Spinal cord (tissue), 9 donors: ENCODE measurements at regions not wholly inside any gene's neighbourhood (a gene's known extent, or its start where the extent isn't known, plus 50 kb on each side); places are given as distances from the start of the nearest gene placed in this dataset.

Source experiments
- DNase-seq, 6 donors: peaks; one replicate each; pipeline versions ENCODE4 v3.0.0 to v3.0.0-alpha.2; 2013 to 2015; ENCODE audit warnings: low spot score in 6 of 6, low read depth in 4 of 6
- H3K27ac ChIP-seq: one replicate; pipeline ENCODE4 v1.5.1; 2013; ENCODE audit warnings: low read depth, low read length, control low read depth
- H3K27me3 ChIP-seq: one replicate; pipeline ENCODE4 v1.6.1; 2013; ENCODE audit warnings: low read length; ENCODE audit not compliant: control insufficient read depth, insufficient read depth
- H3K36me3 ChIP-seq: one replicate; pipeline ENCODE4 v1.6.1; 2013; ENCODE audit warnings: low read length; ENCODE audit not compliant: control insufficient read depth, insufficient read depth
- H3K4me1 ChIP-seq: one replicate; pipeline ENCODE4 v1.6.1; 2013; ENCODE audit warnings: low read length; ENCODE audit not compliant: control insufficient read depth, insufficient read depth
- H3K4me3 ChIP-seq: one replicate; pipeline ENCODE4 v1.5.1; 2013; ENCODE audit warnings: low read depth, low read length, control low read depth
- H3K9me3 ChIP-seq: one replicate; pipeline ENCODE4 v1.6.1; 2013; ENCODE audit warnings: low read length; ENCODE audit not compliant: control insufficient read depth, insufficient read depth
- WGBS: methylation state at CpG from one replicate; pipeline ENCODE4 v1.1.5; 2013; ENCODE audit warnings: missing lambda C conversion rate; ENCODE audit not compliant: insufficient coverage; 5-methylcytosine and 5-hydroxymethylcytosine counted together
- donor health status: healthy.

GRCh38 chr14:55762595-55763232, 182.7 kb downstream of the KTN1 start:
- Histone ChIP-seq H3K4me3 (no peak overlapping the region), H3K4me1 (no peaks in the 10 kb centered on the region), H3K27ac (no peak overlapping the region), H3K27me3 (peaks cover 4% of the 10 kb centered on the region), H3K9me3 (no peaks in the 10 kb centered on the region), H3K36me3 (no peaks in the 10 kb centered on the region)
- no peak for DNase-seq
- WGBS, result no CpG with 5 or more reads among the region's 5 CpGs

- H3K27me3 ChIP-seq, result peaks cover 4% of the 10 kb centered on the region
- no peaks in the 10 kb centered on the region for H3K36me3 ChIP-seq
- no peaks in the 10 kb centered on the region for H3K4me1 ChIP-seq
- no peaks in the 10 kb centered on the region for H3K9me3 ChIP-seq
- WGBS, result 83% methylated on average over 1 of the region's 1 CpG
- no peak overlapping the region for H3K4me3 ChIP-seq
- no peak for DNase-seq
- no peak overlapping the region for H3K27ac ChIP-seq
Observed at GRCh38 chr14:55764784-55765183, 184.8 kb downstream of the KTN1 start.

DNA sequence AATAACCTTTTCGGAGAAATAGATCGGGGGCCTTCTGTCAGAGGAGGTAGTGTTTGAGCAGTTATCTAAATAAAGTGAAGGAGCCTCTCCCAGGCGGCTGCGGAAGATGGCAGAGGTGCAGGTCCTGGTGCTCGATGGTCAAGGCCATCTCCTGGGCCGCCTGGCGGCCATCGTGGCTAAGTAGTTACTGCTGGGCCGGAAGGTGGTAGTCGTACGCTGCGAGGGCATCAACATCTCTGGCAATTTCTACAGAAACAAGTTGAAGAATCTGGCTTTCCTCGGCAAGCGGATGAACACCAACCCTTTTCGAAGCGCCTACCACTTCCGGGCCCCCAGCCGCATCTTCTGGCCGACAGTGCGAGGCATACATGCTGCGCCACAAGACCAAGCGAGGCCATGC, 186.1 kb downstream of the KTN1 start:
- no peak for DNase-seq
- Histone ChIP-seq H3K27me3 (peaks cover 2% of the 10 kb centered on the region), H3K36me3 (no peaks in the 10 kb centered on the region), H3K9me3 (no peaks in the 10 kb centered on the region), H3K27ac (no peak overlapping the region), H3K4me1 (no peaks in the 10 kb centered on the region), H3K4me3 (no peak overlapping the region)
- WGBS, result 97% methylated on average over 21 of the region's 22 CpGs

DNA sequence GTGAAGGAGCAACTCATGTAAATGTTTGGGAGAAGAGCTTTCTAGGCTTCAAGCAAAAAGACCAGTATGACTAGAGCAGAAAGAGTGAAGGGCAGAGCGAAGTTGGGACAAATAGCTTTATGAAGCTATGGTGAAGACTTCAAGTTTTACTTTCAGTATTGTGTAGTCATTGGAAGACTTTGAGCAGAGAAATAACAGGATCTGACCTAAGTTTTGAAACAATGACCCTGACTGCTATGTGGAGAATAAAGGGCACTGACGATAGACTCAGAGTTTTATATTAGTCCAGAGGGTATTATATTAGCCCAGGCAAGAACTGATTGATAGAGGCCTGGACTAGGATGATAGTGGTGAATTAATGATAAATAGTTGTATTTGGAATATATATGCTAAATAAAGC, 187.3 kb downstream of the KTN1 start:
- Histone ChIP-seq H3K4me3 (no peak overlapping the region), H3K9me3 (no peaks in the 10 kb centered on the region), H3K36me3 (no peaks in the 10 kb centered on the region), H3K27ac (no peak overlapping the region), H3K27me3 (no peaks in the 10 kb centered on the region), H3K4me1 (no peaks in the 10 kb centered on the region)
- WGBS, result 90% methylated on average over 2 of the region's 2 CpGs
- no peak for DNase-seq

GRCh38 chr14:55769877-55770276, 189.9 kb downstream of the KTN1 start:
- no peak overlapping the region for H3K27ac ChIP-seq
- H3K36me3 ChIP-seq, result no peaks in the 10 kb centered on the region
- H3K9me3 ChIP-seq, result no peaks in the 10 kb centered on the region
- no peak overlapping the region for H3K4me3 ChIP-seq
- WGBS, result no CpG with 5 or more reads among the region's 3 CpGs
- no peaks in the 10 kb centered on the region for H3K4me1 ChIP-seq
- no peaks in the 10 kb centered on the region for H3K27me3 ChIP-seq
- no peak for DNase-seq

GRCh38 chr14:55771242-55771981, 191.4 kb downstream of the KTN1 start:
- no peak overlapping the region for H3K27ac ChIP-seq
- no peak for DNase-seq
- H3K4me1 ChIP-seq, result no peaks in the 10 kb centered on the region
- no peaks in the 10 kb centered on the region for H3K36me3 ChIP-seq
- 86% methylated on average over 2 of the region's 2 CpGs for WGBS
- H3K4me3 ChIP-seq, result no peak overlapping the region
- H3K27me3 ChIP-seq, result no peaks in the 10 kb centered on the region
- H3K9me3 ChIP-seq, result no peaks in the 10 kb centered on the region

DNA sequence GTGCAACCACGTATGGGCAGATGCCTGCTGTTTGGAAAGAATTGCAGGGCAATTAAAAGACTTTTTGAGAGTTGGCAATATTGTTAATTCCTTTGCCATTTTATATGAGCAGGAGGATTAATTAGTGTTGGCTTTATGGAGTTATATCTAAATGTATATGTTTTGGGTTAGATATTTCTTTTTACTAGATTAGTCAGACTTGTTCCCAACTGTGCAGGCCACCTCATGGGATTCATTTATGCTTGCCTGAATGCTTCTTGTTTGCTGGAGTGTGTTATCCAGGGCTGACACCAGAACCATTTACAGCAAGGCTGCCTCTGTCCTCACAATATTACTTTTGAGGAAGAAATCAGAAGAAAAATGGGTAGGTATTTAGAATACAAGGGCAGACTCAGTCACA, 192.5 kb downstream of the KTN1 start:
- WGBS, result 33% methylated on average over 1 of the region's 1 CpG
- Histone ChIP-seq H3K4me3 (no peak overlapping the region), H3K27ac (no peak overlapping the region), H3K9me3 (no peaks in the 10 kb centered on the region), H3K36me3 (no peaks in the 10 kb centered on the region), H3K4me1 (no peaks in the 10 kb centered on the region), H3K27me3 (no peaks in the 10 kb centered on the region)
- DNase-seq, result peak in 1 of 6 donors; percentile 83

- no peak for DNase-seq
- H3K4me1 ChIP-seq, result no peaks in the 10 kb centered on the region
- H3K9me3 ChIP-seq, result no peaks in the 10 kb centered on the region
- H3K36me3 ChIP-seq, result no peaks in the 10 kb centered on the region
- H3K4me3 ChIP-seq, result no peak overlapping the region
- WGBS, result no CpG with 5 or more reads among the region's 1 CpG
- H3K27me3 ChIP-seq, result no peaks in the 10 kb centered on the region
- H3K27ac ChIP-seq, result no peak overlapping the region
Observed at GRCh38 chr14:55773312-55773711, 193.3 kb downstream of the KTN1 start.

DNA sequence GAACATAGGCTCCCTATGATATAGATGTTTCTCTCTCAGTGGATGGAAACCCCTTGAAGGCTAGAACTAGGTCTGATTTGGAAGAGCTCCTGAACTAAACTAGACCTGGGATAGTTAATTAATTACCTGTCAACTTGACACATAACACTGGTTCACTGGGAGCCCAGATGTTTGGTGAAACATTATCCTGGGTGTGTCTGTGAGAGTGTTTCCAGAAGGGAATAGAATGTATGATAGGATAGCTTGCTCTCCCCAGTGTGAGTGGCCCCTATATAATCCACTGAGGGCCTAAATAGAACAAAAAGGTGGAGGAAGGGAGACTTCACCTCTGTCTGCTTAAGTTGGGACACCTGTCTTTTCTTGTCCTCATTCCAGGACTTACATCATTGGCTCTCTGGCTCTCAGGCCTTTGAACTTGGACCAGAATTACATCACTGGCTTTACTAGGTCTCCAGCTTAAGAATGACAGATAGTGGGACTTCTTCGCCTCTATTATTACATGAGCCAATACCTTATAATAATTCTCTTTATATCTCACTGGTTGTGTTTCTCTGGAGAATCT, 194.1 kb downstream of the KTN1 start:
- WGBS, result no CpG with 5 or more reads among the region's 1 CpG
- Histone ChIP-seq H3K36me3 (no peaks in the 10 kb centered on the region), H3K4me1 (no peaks in the 10 kb centered on the region), H3K4me3 (no peak overlapping the region), H3K27ac (no peak overlapping the region), H3K9me3 (no peaks in the 10 kb centered on the region), H3K27me3 (no peaks in the 10 kb centered on the region)
- no peak for DNase-seq

GRCh38 chr14:55777877-55778276, 197.9 kb downstream of the KTN1 start:
- no peak overlapping the region for H3K4me3 ChIP-seq
- H3K36me3 ChIP-seq, result no peaks in the 10 kb centered on the region
- WGBS, result 58% methylated on average over 3 of the region's 4 CpGs
- no peaks in the 10 kb centered on the region for H3K9me3 ChIP-seq
- H3K27ac ChIP-seq, result no peak overlapping the region
- DNase-seq, result no peak
- no peaks in the 10 kb centered on the region for H3K27me3 ChIP-seq
- H3K4me1 ChIP-seq, result peaks cover 13% of the 10 kb centered on the region
